ENCODE measurements at regions not wholly inside any gene's neighbourhood (a gene's known extent, or its start where the extent isn't known, plus 50 kb on each side); places are given as distances from the start of the nearest gene placed in this dataset.

DNA sequence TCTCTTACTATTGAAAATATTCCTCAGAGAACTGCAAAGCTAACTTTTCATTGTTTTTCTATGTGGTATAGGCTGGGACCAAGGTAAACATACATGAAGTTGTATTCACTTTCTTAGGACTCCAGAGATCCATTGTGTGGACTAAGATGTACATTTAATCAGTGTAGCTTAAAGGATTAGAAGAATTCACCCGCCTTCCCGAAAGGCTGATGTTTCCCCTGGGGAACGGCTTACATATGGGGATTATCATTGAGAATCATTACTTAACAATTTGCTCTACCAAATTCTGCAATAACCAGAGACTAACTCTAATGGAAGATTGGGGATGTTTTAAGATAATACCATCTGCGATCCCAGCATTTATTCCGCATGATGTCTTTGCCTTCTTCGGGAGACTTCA is 257.1 kb upstream of the KIAA1217 start:
- no peak overlapping the region for H3K4me3 ChIP-seq (ENCODE audit: low read depth, low read length)
- TF ChIP-seq, protein P1, sequence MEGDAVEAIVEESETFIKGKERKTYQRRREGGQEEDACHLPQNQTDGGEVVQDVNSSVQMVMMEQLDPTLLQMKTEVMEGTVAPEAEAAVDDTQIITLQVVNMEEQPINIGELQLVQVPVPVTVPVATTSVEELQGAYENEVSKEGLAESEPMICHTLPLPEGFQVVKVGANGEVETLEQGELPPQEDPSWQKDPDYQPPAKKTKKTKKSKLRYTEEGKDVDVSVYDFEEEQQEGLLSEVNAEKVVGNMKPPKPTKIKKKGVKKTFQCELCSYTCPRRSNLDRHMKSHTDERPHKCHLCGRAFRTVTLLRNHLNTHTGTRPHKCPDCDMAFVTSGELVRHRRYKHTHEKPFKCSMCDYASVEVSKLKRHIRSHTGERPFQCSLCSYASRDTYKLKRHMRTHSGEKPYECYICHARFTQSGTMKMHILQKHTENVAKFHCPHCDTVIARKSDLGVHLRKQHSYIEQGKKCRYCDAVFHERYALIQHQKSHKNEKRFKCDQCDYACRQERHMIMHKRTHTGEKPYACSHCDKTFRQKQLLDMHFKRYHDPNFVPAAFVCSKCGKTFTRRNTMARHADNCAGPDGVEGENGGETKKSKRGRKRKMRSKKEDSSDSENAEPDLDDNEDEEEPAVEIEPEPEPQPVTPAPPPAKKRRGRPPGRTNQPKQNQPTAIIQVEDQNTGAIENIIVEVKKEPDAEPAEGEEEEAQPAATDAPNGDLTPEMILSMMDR (IDR thresholded peaks at IDR 0.05; ENCODE audit: insufficient read depth, low read length, missing control alignments) = no peak
- DNase-seq (ENCODE audit: low read depth, low spot score) = no peak
- POLR2A ChIA-PET = no interaction called here
- CTCF ChIA-PET = no interaction called here

DNA sequence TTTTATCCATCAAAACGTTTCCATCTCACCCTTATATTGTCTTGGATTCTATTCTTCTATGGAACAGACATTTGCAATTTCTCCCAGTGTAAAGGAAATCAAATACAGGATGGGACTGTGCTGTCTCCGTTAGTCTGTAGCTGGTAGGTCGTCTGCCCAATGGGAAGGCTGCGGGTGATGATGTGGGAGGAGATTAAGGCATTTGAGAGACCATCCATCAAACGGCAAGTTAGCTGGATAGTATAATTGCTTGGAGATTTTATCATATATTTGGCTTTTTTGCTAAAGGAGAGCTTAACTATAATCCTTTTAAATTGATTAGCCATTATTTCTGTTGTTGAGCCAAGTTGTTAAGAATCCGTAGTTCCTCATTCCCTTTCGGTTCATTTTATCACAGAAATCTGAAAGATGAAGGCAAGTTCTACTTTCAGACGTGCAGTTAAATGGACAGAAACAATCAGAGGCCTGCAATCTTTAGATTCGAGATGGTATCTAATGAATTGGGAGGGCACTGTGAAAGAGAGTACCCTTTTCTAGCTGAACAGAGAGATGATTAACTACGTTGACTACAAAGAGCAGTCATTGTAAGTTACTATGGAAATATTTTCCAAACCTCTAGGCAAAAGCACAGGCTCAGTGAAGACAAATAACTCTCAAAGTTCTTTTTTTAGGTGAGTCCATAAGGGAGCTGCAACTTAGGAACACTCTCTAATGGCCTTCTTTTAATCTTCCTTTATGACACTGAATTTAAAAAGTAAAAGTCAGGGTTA is 253.3 kb upstream of the KIAA1217 start:
- CTCF ChIA-PET = no interaction called here
- POLR2A ChIA-PET = no interaction called here
- TF ChIP-seq, protein P1 (IDR thresholded peaks at IDR 0.05; ENCODE audit: insufficient read depth, low read length, missing control alignments) = no peak
- H3K4me3 ChIP-seq (ENCODE audit: low read depth, low read length) = no peak overlapping the region
- DNase-seq (ENCODE audit: low read depth, low spot score) = no peak

DNA sequence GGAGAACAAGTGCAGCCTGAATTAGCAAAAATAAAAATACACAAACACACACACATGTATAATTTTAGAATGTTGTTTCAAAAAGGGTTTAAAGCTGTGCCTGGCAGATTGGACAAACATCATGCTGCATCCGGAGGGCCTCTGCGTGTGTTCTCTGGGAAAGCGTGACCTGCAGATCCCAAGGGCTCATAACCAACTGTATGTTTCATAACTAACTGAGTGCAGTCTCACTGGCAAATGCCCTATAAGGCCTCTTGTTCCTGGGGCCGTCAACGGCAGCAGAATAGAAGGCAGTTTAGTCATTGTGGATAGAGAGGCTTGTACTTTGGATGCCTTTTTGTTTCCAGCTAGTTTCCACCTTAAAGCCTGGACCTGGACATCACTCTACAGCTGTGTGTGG is 243.8 kb upstream of the KIAA1217 start:
- TF ChIP-seq, protein P1 (IDR thresholded peaks at IDR 0.05; ENCODE audit: insufficient read depth, low read length, missing control alignments) = no peak
- H3K4me3 ChIP-seq (ENCODE audit: low read depth, low read length) = no peak overlapping the region
- ChIA-PET POLR2A (interaction anchor here (1.1 kb wide), 1 partner anchor 8 kb away, joined by 4 read pairs; no protein-coding TSS in a partner anchor), CTCF (no interaction called here)
- DNase-seq (ENCODE audit: low read depth, low spot score) = no peak

DNA sequence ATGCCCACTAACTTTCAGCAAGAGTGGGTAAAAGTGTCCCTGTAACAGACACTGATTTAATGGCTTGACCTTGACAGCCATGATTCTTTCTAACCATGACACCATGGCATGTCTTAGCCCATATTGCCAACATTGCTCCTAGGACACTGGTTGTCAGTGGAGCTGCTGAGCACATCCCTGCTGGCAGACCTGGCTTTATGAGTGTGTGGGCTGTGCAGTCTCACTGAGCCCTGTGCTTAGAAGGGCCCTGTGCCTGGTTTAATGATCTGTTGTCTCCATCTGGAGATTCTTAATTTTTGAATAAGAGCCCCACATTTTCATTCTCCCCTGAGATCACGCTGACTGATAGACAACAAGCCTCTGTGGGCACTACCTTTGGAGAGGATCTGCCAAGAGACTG is 243.1 kb upstream of the KIAA1217 start:
- TF ChIP-seq, protein P1 (IDR thresholded peaks at IDR 0.05; ENCODE audit: insufficient read depth, low read length, missing control alignments) = no peak
- CTCF ChIA-PET = no interaction called here
- DNase-seq (ENCODE audit: low read depth, low spot score) = no peak
- H3K4me3 ChIP-seq (ENCODE audit: low read depth, low read length) = no peak overlapping the region
- POLR2A ChIA-PET = interaction anchor here (1.1 kb wide), 1 partner anchor 9 kb away, joined by 4 read pairs; no protein-coding TSS in a partner anchor

DNA sequence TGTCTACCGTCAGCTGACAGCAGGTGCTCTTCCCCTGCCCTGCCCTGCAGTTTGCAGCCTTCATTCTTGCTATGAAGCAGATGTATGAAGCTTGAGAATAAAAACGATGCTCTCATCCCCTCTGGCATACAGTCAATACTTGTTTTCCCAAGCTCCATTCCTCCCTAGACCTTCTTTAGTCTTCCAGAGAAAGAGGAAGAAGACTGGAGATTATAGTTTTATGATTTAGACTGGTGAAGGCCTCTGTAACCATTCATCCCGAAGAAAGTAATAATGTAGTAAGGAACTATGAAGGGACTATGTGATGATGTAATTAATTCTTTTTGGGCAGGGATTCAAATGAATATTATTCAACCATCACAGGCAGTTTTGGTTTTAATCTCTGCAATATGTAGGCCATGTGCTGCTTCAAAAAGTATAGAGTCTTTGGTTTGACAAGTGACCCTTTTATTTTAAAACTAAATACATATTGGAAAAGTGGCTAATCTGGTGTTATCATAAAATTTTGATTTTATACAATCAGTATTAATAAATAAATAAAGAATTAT is 242.4 kb upstream of the KIAA1217 start:
- TF ChIP-seq, protein P1 (IDR thresholded peaks at IDR 0.05; ENCODE audit: insufficient read depth, low read length, missing control alignments) = no peak
- ChIA-PET CTCF (no interaction called here), POLR2A (no interaction called here)
- DNase-seq (ENCODE audit: low read depth, low spot score) = no peak
- H3K4me3 ChIP-seq (ENCODE audit: low read depth, low read length) = no peak overlapping the region

DNA sequence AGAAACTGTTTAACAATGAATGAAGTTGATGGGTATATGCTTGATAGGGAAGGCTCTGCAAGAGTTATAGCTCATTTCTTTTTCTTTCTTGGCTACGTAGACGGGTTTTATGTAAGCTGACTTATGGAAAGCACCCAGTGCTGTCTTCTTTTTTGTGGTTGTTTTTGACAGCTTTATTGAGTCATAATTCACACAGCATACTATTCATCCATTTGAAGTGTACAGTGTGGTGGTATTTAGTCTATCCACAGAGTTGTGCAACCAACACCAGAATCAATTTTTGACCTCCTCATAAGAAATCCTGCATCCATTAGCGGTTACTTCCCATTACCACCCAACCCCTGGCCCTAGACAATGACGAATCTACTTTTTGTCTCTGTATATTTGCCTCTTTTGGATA is 240.6 kb upstream of the KIAA1217 start:
- ChIA-PET CTCF (no interaction called here), POLR2A (no interaction called here)
- TF ChIP-seq, protein P1 (IDR thresholded peaks at IDR 0.05; ENCODE audit: insufficient read depth, low read length, missing control alignments) = no peak
- H3K4me3 ChIP-seq (ENCODE audit: low read depth, low read length) = no peak overlapping the region
- DNase-seq (ENCODE audit: low read depth, low spot score) = no peak

All from AG04449 (cell line).